H1 (cell line): ENCODE measurements at regions not wholly inside any gene's neighbourhood (a gene's known extent, or its start where the extent isn't known, plus 50 kb on each side); places are given as distances from the start of the nearest gene placed in this dataset.

Experiments
- CTCF ChIA-PET: fragments of 300-600 bp; sonication (Branson Sonifier 250); formaldehyde crosslinking; loops from one replicate; lab custom pipeline; 2021; ENCODE audit not compliant: partially characterized antibody; lab: Charles Lee
- POLR2A ChIA-PET: fragments of 300-600 bp; sonication (Branson Sonifier 250); formaldehyde crosslinking; loops from one replicate; lab custom pipeline; 2021; ENCODE audit warnings: inconsistent platforms; ENCODE audit not compliant: partially characterized antibody; lab: Charles Lee
- DNase-seq, 2 experiments: peaks; one replicate each; pipeline versions ENCODE4 v3.0.0 to v3.0.0-alpha.2; 2010 to 2022; ENCODE audit warnings: low spot score in 2 of 2, low read depth in 1 of 2, mixed read lengths in 1 of 2
- FAIRE-seq: peaks from 2 replicates; lab custom pipeline; 2011; peaks lifted over from hg19 to GRCh38; lab: Jason Lieb, UNC
- H2AFZ ChIP-seq: 2 replicates; pipeline ENCODE4 v1.8.1; 2012; ENCODE audit warnings: low read length, inconsistent platforms
- H2AK5ac ChIP-seq: 2 replicates; pipeline ENCODE4 v1.6.1; 2013; ENCODE audit warnings: low read depth, low read length
- H2BK120ac ChIP-seq: replicated peaks from 2 replicates; pipeline ENCODE3; 2013; ENCODE audit warnings: low read depth, low read length, inconsistent platforms
- H2BK12ac ChIP-seq: 2 replicates; pipeline ENCODE4 v1.6.1; 2013; ENCODE audit warnings: low read depth, low read length
- H2BK15ac ChIP-seq: 2 replicates; pipeline ENCODE4 v1.6.1; 2013; ENCODE audit warnings: low read length
- H2BK20ac ChIP-seq: 2 replicates; pipeline ENCODE4 v1.6.1; 2013; ENCODE audit warnings: low read length
- H2BK5ac ChIP-seq: 2 replicates; pipeline ENCODE4 v1.6.1; 2013; ENCODE audit warnings: low read depth, low read length
- H3K14ac ChIP-seq: 2 replicates; pipeline ENCODE4 v1.6.1; 2013; ENCODE audit warnings: inconsistent platforms; ENCODE audit not compliant: insufficient read length
- H3K18ac ChIP-seq: 2 replicates; pipeline ENCODE4 v1.6.1; 2013; ENCODE audit warnings: low read length; ENCODE audit errors: extremely low read depth
- H3K23ac ChIP-seq: 2 replicates; pipeline ENCODE4 v1.6.1; 2013; ENCODE audit warnings: inconsistent platforms; ENCODE audit not compliant: insufficient read length
- H3K23me2 ChIP-seq: 2 replicates; pipeline ENCODE4 v1.6.1; 2013; ENCODE audit warnings: low read depth, low read length
- H3K27ac ChIP-seq: 2 replicates; pipeline ENCODE4 v1.6.1; 2011; ENCODE audit warnings: low read depth, low read length, inconsistent platforms
- H3K27me3 ChIP-seq, 4 experiments: replicated peaks in 1 of 4; 1 replicate in 1 of 4; 2 replicates in 3 of 4; pipeline versions ENCODE4 v1.6.1 to v1.8.1; 2011 to 2013; ENCODE audit warnings: low read length in 3 of 4, mild to moderate bottlenecking in 3 of 4, inconsistent platforms in 2 of 4, mixed read lengths in 2 of 4, moderate library complexity in 1 of 4; ENCODE audit not compliant: control insufficient read depth in 3 of 4, insufficient read depth in 3 of 4; ENCODE audit errors: extremely low read depth in 1 of 4
- H3K36me3 ChIP-seq, 4 experiments: 2 replicates each; pipeline versions ENCODE4 v1.6.1 to v1.8.1; 2011 to 2013; ENCODE audit warnings: mild to moderate bottlenecking in 4 of 4, low read length in 3 of 4, moderate library complexity in 2 of 4, control low read depth in 1 of 4, inconsistent platforms in 1 of 4; ENCODE audit not compliant: insufficient read depth in 4 of 4, control insufficient read depth in 2 of 4
- H3K4ac ChIP-seq: replicated peaks from 2 replicates; pipeline ENCODE3; 2013; ENCODE audit warnings: low read length, low read depth, mixed read lengths, inconsistent platforms; ENCODE audit not compliant: insufficient read length
- H3K4me1 ChIP-seq, 4 experiments: replicated peaks in 1 of 4; 1 replicate in 1 of 4; 2 replicates in 3 of 4; pipeline versions ENCODE4 v1.6.1 to v1.8.1; 2011 to 2013; ENCODE audit warnings: low read length in 3 of 4, inconsistent platforms in 2 of 4, mixed read lengths in 1 of 4; ENCODE audit not compliant: insufficient read depth in 4 of 4, control insufficient read depth in 3 of 4
- H3K4me2 ChIP-seq, 2 experiments: 2 replicates each; pipeline versions ENCODE4 v1.6.1 to v1.8.1; 2011 to 2013; ENCODE audit warnings: low read depth in 2 of 2, low read length in 2 of 2, control low read depth in 1 of 2, inconsistent platforms in 1 of 2, mild to moderate bottlenecking in 1 of 2; ENCODE audit not compliant: insufficient read depth in 1 of 2
- H3K4me3 ChIP-seq, 4 experiments: fragments of 200-600, 300-600 bp in 1 of 4; sonication (generic), shearing (Covaris generic), sonication (Bioruptor Twin) in 1 of 4; 2 replicates each; pipeline versions ENCODE4 v1.5.1 to v1.8.1; 2011 to 2016; ENCODE audit warnings: low read length in 4 of 4, low read depth in 3 of 4, control low read depth in 2 of 4, inconsistent platforms in 2 of 4, mild to moderate bottlenecking in 2 of 4, mixed read lengths in 1 of 4, moderate library complexity in 1 of 4; ENCODE audit not compliant: insufficient read depth in 2 of 4; ENCODE audit errors: extremely low read depth in 1 of 4
- H3K56ac ChIP-seq: replicated peaks from 2 replicates; pipeline ENCODE3; 2013; ENCODE audit warnings: low read depth, mild to moderate bottlenecking, mixed read lengths, low read length, inconsistent platforms; ENCODE audit not compliant: insufficient read length
- H3K79me1 ChIP-seq: 2 replicates; pipeline ENCODE4 v1.6.1; 2013; ENCODE audit warnings: low read depth, low read length, control low read depth
- H3K79me2 ChIP-seq, 2 experiments: 2 replicates each; pipeline versions ENCODE4 v1.6.1 to v1.8.1; 2012 to 2013; ENCODE audit warnings: low read length in 2 of 2, mild to moderate bottlenecking in 2 of 2, inconsistent platforms in 1 of 2; ENCODE audit not compliant: insufficient read depth in 2 of 2, control insufficient read depth in 1 of 2
- H3K9ac ChIP-seq, 4 experiments: replicated peaks in 1 of 4; 1 replicate in 1 of 4; 2 replicates in 3 of 4; pipeline versions ENCODE4 v1.6.1 to v1.8.1; 2011 to 2013; ENCODE audit warnings: low read depth in 3 of 4, low read length in 3 of 4, control low read depth in 2 of 4, mild to moderate bottlenecking in 2 of 4, moderate library complexity in 2 of 4, inconsistent platforms in 1 of 4; ENCODE audit errors: extremely low read depth in 1 of 4
- H3K9me3 ChIP-seq, 2 experiments: 2 replicates each; pipeline versions ENCODE4 v1.6.1 to v1.8.1; 2012 to 2013; ENCODE audit warnings: mild to moderate bottlenecking in 2 of 2, moderate library complexity in 2 of 2, control low read depth in 1 of 2, inconsistent platforms in 1 of 2, low read depth in 1 of 2, low read length in 1 of 2, mixed read lengths in 1 of 2; ENCODE audit not compliant: insufficient read depth in 2 of 2
- H4K20me1 ChIP-seq, 2 experiments: replicated peaks in 1 of 2; 2 replicates each; pipeline versions ENCODE3 to v1.8.1; 2011 to 2013; ENCODE audit warnings: inconsistent platforms in 2 of 2, low read length in 2 of 2, mild to moderate bottlenecking in 1 of 2; ENCODE audit not compliant: insufficient read depth in 2 of 2, control insufficient read depth in 1 of 2
- H4K5ac ChIP-seq: 2 replicates; pipeline ENCODE4 v1.6.1; 2013; ENCODE audit warnings: low read length, low read depth, mixed read lengths, inconsistent platforms; ENCODE audit not compliant: insufficient read length
- H4K8ac ChIP-seq: 2 replicates; pipeline ENCODE4 v1.8.0; 2013; ENCODE audit warnings: mild to moderate bottlenecking, moderate library complexity, low read length, inconsistent platforms; ENCODE audit not compliant: insufficient read depth; ENCODE audit errors: extremely low read depth
- H4K91ac ChIP-seq: replicated peaks from 2 replicates; pipeline ENCODE3; 2013; ENCODE audit warnings: low read length, mixed read lengths, inconsistent platforms; ENCODE audit not compliant: insufficient read length
- ASH2L ChIP-seq: fragments of 200-600, 300-600 bp; sonication (generic); IDR thresholded peaks from one replicate; pipeline ENCODE4 v1.7.1; 2017; ENCODE audit warnings: low read length
- ATF2 ChIP-seq: IDR thresholded peaks from 2 replicates; pipeline ENCODE4 v1.6.1; 2012; ENCODE audit warnings: low read length, inconsistent platforms
- CBX8 ChIP-seq: fragments of 300-800, 300-1000 bp; sonication (generic); IDR thresholded peaks from 2 replicates; pipeline ENCODE4 v1.7.1; 2016; ENCODE audit warnings: low read depth, low read length, borderline replicate concordance
- EGR1 ChIP-seq: IDR thresholded peaks from 2 replicates; pipeline ENCODE4 v1.6.1; 2011; ENCODE audit warnings: low read depth, low read length, borderline replicate concordance
- EP300 ChIP-seq, 2 experiments: IDR thresholded peaks; 1 replicate in 1 of 2; 2 replicates in 1 of 2; pipeline ENCODE4 v1.6.1; 2011 to 2012; ENCODE audit warnings: low read depth in 2 of 2, low read length in 2 of 2, mild to moderate bottlenecking in 2 of 2, borderline replicate concordance in 1 of 2, inconsistent platforms in 1 of 2, moderate library complexity in 1 of 2
- GABPA ChIP-seq: IDR thresholded peaks from 2 replicates; pipeline ENCODE4 v1.6.1; 2011; ENCODE audit warnings: mild to moderate bottlenecking, low read length, moderate library complexity, borderline replicate concordance; ENCODE audit not compliant: insufficient read depth
- GTF2F1 ChIP-seq: IDR thresholded peaks from 2 replicates; pipeline ENCODE4 v1.6.1; 2012; ENCODE audit warnings: low read depth, low read length, improper control_type of control experiment, borderline replicate concordance
- HDAC2 ChIP-seq, 2 experiments: fragments of 300-600 bp in 1 of 2; sonication (generic) in 1 of 2; IDR thresholded peaks; 2 replicates each; pipeline ENCODE4 v1.6.1; 2011 to 2012; ENCODE audit warnings: low read depth in 2 of 2, low read length in 2 of 2, mild to moderate bottlenecking in 2 of 2, moderate library complexity in 2 of 2, borderline replicate concordance in 1 of 2, inconsistent platforms in 1 of 2
- PHF8 ChIP-seq: fragments of 200-600 bp; sonication (generic); conservative IDR thresholded peaks from 2 replicates; pipeline ENCODE4 v1.7.1; 2012; ENCODE audit warnings: low read depth, mild to moderate bottlenecking, inconsistent platforms, low read length, moderate library complexity
- POLR2A ChIP-seq, 2 experiments: IDR thresholded peaks; 1 replicate in 1 of 2; 2 replicates in 1 of 2; pipeline ENCODE4 v1.6.1; 2011; ENCODE audit warnings: low read depth in 2 of 2, low read length in 2 of 2, mild to moderate bottlenecking in 2 of 2; ENCODE audit errors: control extremely low read depth in 1 of 2
- POU5F1 ChIP-seq: IDR thresholded peaks from 2 replicates; pipeline ENCODE4 v1.6.1; 2011; ENCODE audit warnings: low read depth, mild to moderate bottlenecking, low read length, moderate library complexity
- SIRT6 ChIP-seq: IDR thresholded peaks from one replicate; pipeline ENCODE4 v1.7.1; 2012; ENCODE audit warnings: low read length, inconsistent platforms
- SP1 ChIP-seq: IDR thresholded peaks from 2 replicates; pipeline ENCODE4 v1.6.1; 2011; ENCODE audit warnings: low read depth, low read length
- SP4 ChIP-seq: IDR thresholded peaks from 2 replicates; pipeline ENCODE4 v1.6.1; 2012; ENCODE audit warnings: low read length, inconsistent platforms
- WGBS, 2 experiments: shearing (Covaris generic) in 1 of 2; methylation state at CpG; one replicate each; pipeline versions ENCODE4 v1.1.6 to v1.1.7; 2013 to 2015; ENCODE audit warnings: low lambda C conversion rate in 2 of 2, mixed read lengths in 2 of 2, inconsistent platforms in 1 of 2, low coverage in 1 of 2, missing lambda C conversion rate in 1 of 2; ENCODE audit not compliant: insufficient replicate concordance in 2 of 2, insufficient coverage in 1 of 2, insufficient read length in 1 of 2; ENCODE audit errors: extremely low coverage in 1 of 2, missing lambda C conversion rate in 1 of 2; 5-methylcytosine and 5-hydroxymethylcytosine counted together

- Histone ChIP-seq H4K91ac (no peak overlapping the region), H2BK120ac (no peak overlapping the region), H2AFZ (no peak overlapping the region), H4K20me1 (no peaks in the 10 kb centered on the region), H2BK20ac (no peak overlapping the region), H3K4ac (no peak overlapping the region), H4K8ac (no peak overlapping the region), H3K79me1 (no peaks in the 10 kb centered on the region), H3K36me3 (no peaks in the 10 kb centered on the region), H3K14ac (no peak overlapping the region), H2BK5ac (no peak overlapping the region), H3K4me2 (no peak overlapping the region), H3K56ac (no peak overlapping the region), H3K9ac (no peak overlapping the region), H3K27ac (no peak overlapping the region), H2AK5ac (no peak overlapping the region), H3K23ac (no peak overlapping the region), H3K4me1 (no peaks in the 10 kb centered on the region), H3K9me3 (no peaks in the 10 kb centered on the region), H2BK15ac (no peak overlapping the region), H2BK12ac (no peak overlapping the region), H3K79me2 (no peaks in the 10 kb centered on the region), H3K23me2 (no peaks in the 10 kb centered on the region), H4K5ac (no peak overlapping the region), H3K18ac (no peak overlapping the region), H3K27me3 (no peaks in the 10 kb centered on the region), H3K4me3 (no peak overlapping the region)
- POLR2A ChIA-PET: no interaction called here
- WGBS, 2 experiments: 85% methylated on average over 1 of the region's 1 CpG; no CpG with 5 or more reads in 1 of the 2 experiments
- CTCF ChIA-PET: interaction anchor here (0.6 kb wide), 1 partner anchor 27 kb away, joined by 3 read pairs; no protein-coding TSS in a partner anchor
- FAIRE-seq (no peak), DNase-seq (no peak)
- no peak for TF ChIP-seq EGR1
- TF ChIP-seq GTF2F1: no peak
- no peak for TF ChIP-seq GABPA
- TF ChIP-seq EP300 (IDR thresholded peaks at IDR 0.05; ENCODE audit: borderline replicate concordance in 1 of 2, low read depth in 2 of 2, low read length in 2 of 2): no peak
- no peak for TF ChIP-seq SP1
- no peak for TF ChIP-seq SP4
- no peak for TF ChIP-seq ASH2L
- no peak for TF ChIP-seq POLR2A (IDR thresholded peaks at IDR 0.05; ENCODE audit: control extremely low read depth in 1 of 2, low read depth in 2 of 2, low read length in 2 of 2)
- TF ChIP-seq SIRT6: no peak
- no peak for TF ChIP-seq PHF8
- TF ChIP-seq CBX8: no peak
- TF ChIP-seq HDAC2 (IDR thresholded peaks at IDR 0.05; ENCODE audit: borderline replicate concordance in 1 of 2, low read depth in 2 of 2, low read length in 2 of 2): no peak
- TF ChIP-seq ATF2: no peak
- TF ChIP-seq POU5F1: no peak
Observed at GRCh38 chr2:153235516-153235915, 243.0 kb downstream of the RPRM start.
